ENCODE measurements at regions not wholly inside any gene's neighbourhood (a gene's known extent, or its start where the extent isn't known, plus 50 kb on each side); places are given as distances from the start of the nearest gene placed in this dataset.

DNA sequence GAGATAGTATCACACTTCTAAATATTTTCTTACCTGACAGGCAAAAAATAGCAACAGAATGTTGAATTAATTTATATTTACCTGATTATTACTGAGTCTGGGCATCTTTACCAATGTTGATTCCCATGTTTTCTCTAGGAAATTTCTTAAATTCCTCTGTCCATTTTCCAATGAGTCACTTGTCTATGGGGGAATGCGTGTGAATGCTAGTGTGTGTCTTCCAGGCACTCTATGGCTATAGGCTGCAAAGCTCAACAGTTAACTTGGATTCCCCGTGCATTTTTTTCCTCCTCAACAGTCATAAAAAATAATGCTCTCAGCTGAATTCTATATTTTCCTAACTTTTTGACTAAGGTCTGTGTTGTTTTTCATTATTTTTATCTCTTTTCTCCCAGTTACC is 1385.8 kb upstream of the FLRT2 start:
- POLR2A ChIA-PET: no interaction called here
- DNase-seq (no peak), ATAC-seq (replicated peaks in 1 of 4) (no peak)
- Mint-ChIP-seq H3K36me3 (no peaks in the 10 kb centered on the region), H3K27ac (no peak overlapping the region), H3K9me3 (peaks cover 10 to 21% (median 12%) of the 10 kb centered on the region in 3 donors), H3K4me3 (no peak overlapping the region), H3K27me3 (no peaks in the 10 kb centered on the region), H3K4me1 (no peaks in the 10 kb centered on the region)
- WGBS (ENCODE audit: insufficient coverage): no CpG with 5 or more reads among the region's 2 CpGs
- H3K27me3 ChIP-seq (replicated peaks in 1 of 2; ENCODE audit: control insufficient read depth in 2 of 2, extremely low read depth in 1 of 2, insufficient read depth in 2 of 2, low read length in 1 of 2): no peaks in the 10 kb centered on the region
- no peaks in the 10 kb centered on the region for H3K4me1 ChIP-seq (ENCODE audit: control insufficient read depth in 1 of 2, extremely low read depth in 1 of 2, insufficient read depth in 2 of 2, low read length in 2 of 2)
- no peak overlapping the region for H3K27ac ChIP-seq (ENCODE audit: low read length)
- no peaks in the 10 kb centered on the region for H3K36me3 ChIP-seq (ENCODE audit: control insufficient read depth in 2 of 2, extremely low read depth in 1 of 2, insufficient read depth in 1 of 2, low read length in 1 of 2)
- CTCF ChIA-PET: no interaction called here
- no peak overlapping the region for H3K4me3 ChIP-seq (ENCODE audit: control insufficient read depth in 1 of 2, extremely low read depth in 1 of 2, low read length in 1 of 2)
- no peaks in the 10 kb centered on the region for H3K9me3 ChIP-seq

DNA sequence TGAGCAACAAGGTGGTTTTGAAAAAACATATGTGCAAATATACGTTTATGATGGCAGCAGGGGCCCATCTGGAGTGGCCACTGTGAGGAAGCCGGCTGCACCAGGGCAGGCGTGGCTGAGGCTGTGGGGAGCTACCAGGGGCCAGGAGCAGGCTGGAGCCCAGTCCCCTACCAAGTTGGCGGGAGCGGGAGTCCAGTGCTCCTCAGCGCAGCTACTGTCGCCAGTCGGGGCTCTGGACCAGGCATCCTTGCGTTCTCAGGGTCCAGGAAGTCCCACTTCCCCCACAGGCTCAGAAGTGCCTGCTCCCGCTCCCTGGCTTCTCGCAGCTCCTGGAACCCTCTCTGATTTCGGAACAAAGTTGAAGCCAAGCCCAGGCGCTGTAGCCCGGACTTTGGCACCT is 1377.5 kb upstream of the FLRT2 start:
- Histone ChIP-seq H3K4me3 (ENCODE audit: control insufficient read depth in 1 of 2, extremely low read depth in 1 of 2, low read length in 1 of 2) (no peak overlapping the region), H3K4me1 (ENCODE audit: control insufficient read depth in 1 of 2, extremely low read depth in 1 of 2, insufficient read depth in 2 of 2, low read length in 2 of 2) (no peaks in the 10 kb centered on the region), H3K9me3 (no peaks in the 10 kb centered on the region), H3K27ac (ENCODE audit: low read length) (no peak overlapping the region), H3K36me3 (ENCODE audit: control insufficient read depth in 2 of 2, extremely low read depth in 1 of 2, insufficient read depth in 1 of 2, low read length in 1 of 2) (no peaks in the 10 kb centered on the region), H3K27me3 (replicated peaks in 1 of 2; ENCODE audit: control insufficient read depth in 2 of 2, extremely low read depth in 1 of 2, insufficient read depth in 2 of 2, low read length in 1 of 2) (no peaks in the 10 kb centered on the region)
- CTCF ChIA-PET: no interaction called here
- WGBS (ENCODE audit: insufficient coverage): 90% methylated on average over 7 of the region's 14 CpGs
- Mint-ChIP-seq H3K4me3 (no peak overlapping the region), H3K4me1 (no peaks in the 10 kb centered on the region), H3K36me3 (no peaks in the 10 kb centered on the region), H3K9me3 (peaks cover 21 to 31% (median 23%) of the 10 kb centered on the region in 3 donors), H3K27ac (no peak overlapping the region), H3K27me3 (no peaks in the 10 kb centered on the region)
- POLR2A ChIA-PET: no interaction called here
- no peak for ATAC-seq (replicated peaks in 1 of 4)
- DNase-seq: no peak

DNA sequence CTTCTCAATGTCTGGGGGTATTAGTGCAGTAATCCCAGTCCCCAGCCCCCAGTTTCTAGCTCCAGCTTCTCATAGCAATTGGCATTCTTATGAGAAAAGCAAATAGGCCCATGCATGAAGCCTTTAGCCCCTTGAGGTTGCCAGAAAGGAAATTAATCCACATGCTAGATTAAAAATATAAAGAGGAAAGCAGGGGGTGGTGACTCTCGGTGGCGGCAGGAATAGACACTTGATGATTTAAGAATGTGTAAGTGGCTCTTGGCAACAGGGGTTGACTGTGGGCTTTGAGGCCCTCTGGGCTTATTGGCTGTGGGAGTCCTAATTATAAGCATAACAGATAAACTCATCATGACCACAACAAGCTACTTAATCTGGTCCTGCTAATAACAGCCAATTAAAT is 1367.3 kb upstream of the FLRT2 start:
- no peaks in the 10 kb centered on the region for H3K36me3 Mint-ChIP-seq
- Histone ChIP-seq H3K4me1 (ENCODE audit: control insufficient read depth in 1 of 2, extremely low read depth in 1 of 2, insufficient read depth in 2 of 2, low read length in 2 of 2) (no peaks in the 10 kb centered on the region), H3K4me3 (ENCODE audit: control insufficient read depth in 1 of 2, extremely low read depth in 1 of 2, low read length in 1 of 2) (no peak overlapping the region), H3K27ac (ENCODE audit: low read length) (no peak overlapping the region), H3K36me3 (ENCODE audit: control insufficient read depth in 2 of 2, extremely low read depth in 1 of 2, insufficient read depth in 1 of 2, low read length in 1 of 2) (no peaks in the 10 kb centered on the region), H3K9me3 (no peaks in the 10 kb centered on the region), H3K27me3 (replicated peaks in 1 of 2; ENCODE audit: control insufficient read depth in 2 of 2, extremely low read depth in 1 of 2, insufficient read depth in 2 of 2, low read length in 1 of 2) (no peaks in the 10 kb centered on the region)
- POLR2A ChIA-PET: no interaction called here
- H3K4me3 Mint-ChIP-seq: no peak overlapping the region
- no peak overlapping the region for H3K27ac Mint-ChIP-seq
- H3K4me1 Mint-ChIP-seq: no peaks in the 10 kb centered on the region
- H3K27me3 Mint-ChIP-seq: no peaks in the 10 kb centered on the region
- DNase-seq: no peak
- no peak for ATAC-seq (replicated peaks in 1 of 4)
- CTCF ChIA-PET: no interaction called here
- no CpG with 5 or more reads among the region's 2 CpGs for WGBS (ENCODE audit: insufficient coverage)
- peaks cover 0 to 11% (median 4%) of the 10 kb centered on the region in 3 donors for H3K9me3 Mint-ChIP-seq

DNA sequence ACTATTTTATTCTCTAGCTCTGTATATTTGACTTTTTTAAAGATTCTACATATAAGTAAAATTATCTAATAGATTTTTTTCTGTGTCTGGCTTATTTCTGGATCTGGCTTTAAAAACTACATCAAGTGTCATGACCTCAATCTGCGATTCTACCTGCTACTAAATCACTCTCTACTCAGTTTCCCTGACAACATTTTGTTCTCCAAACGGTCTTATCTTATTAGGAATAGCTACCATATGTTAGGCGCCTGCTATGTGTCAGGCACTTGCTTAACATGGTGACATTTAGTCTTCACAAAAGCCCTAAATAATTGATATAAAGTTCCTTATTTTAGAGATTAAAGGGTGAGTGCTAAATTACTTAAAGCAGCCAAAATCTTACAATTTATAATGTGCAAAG is 1362.9 kb upstream of the FLRT2 start:
- Mint-ChIP-seq H3K9me3 (peaks cover 6 to 15% (median 14%) of the 10 kb centered on the region in 3 donors), H3K27me3 (no peaks in the 10 kb centered on the region), H3K36me3 (no peaks in the 10 kb centered on the region), H3K4me1 (no peaks in the 10 kb centered on the region), H3K4me3 (no peak overlapping the region), H3K27ac (no peak overlapping the region)
- no peak for ATAC-seq (replicated peaks in 1 of 4)
- POLR2A ChIA-PET: no interaction called here
- Histone ChIP-seq H3K4me1 (ENCODE audit: control insufficient read depth in 1 of 2, extremely low read depth in 1 of 2, insufficient read depth in 2 of 2, low read length in 2 of 2) (no peaks in the 10 kb centered on the region), H3K4me3 (ENCODE audit: control insufficient read depth in 1 of 2, extremely low read depth in 1 of 2, low read length in 1 of 2) (no peak overlapping the region), H3K27ac (ENCODE audit: low read length) (no peak overlapping the region), H3K27me3 (replicated peaks in 1 of 2; ENCODE audit: control insufficient read depth in 2 of 2, extremely low read depth in 1 of 2, insufficient read depth in 2 of 2, low read length in 1 of 2) (no peaks in the 10 kb centered on the region), H3K36me3 (ENCODE audit: control insufficient read depth in 2 of 2, extremely low read depth in 1 of 2, insufficient read depth in 1 of 2, low read length in 1 of 2) (no peaks in the 10 kb centered on the region), H3K9me3 (no peaks in the 10 kb centered on the region)
- CTCF ChIA-PET: no interaction called here
- DNase-seq: no peak
- WGBS (ENCODE audit: insufficient coverage): 100% methylated on average over 1 of the region's 3 CpGs

DNA sequence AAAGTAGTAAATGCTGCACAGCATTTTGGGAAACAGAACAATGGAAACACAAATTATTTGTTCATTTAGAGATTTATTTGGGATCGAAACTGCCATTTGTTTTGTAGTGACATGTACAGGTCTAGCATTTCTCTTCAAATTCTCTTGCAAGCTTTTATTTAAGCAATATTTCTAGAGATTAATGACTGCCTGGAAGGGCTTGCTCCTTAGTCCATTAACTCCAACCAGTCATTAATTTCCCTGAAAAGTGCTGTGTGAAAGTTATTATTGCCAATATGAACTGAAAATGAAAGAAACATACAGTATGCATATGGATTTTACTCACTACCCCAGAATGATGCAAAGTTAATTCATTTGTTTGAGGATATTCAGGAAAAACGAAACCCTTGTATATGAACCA is 1349.6 kb upstream of the FLRT2 start:
- Mint-ChIP-seq H3K36me3 (no peaks in the 10 kb centered on the region), H3K4me1 (no peaks in the 10 kb centered on the region), H3K4me3 (no peak overlapping the region), H3K27me3 (no peaks in the 10 kb centered on the region), H3K27ac (no peak overlapping the region), H3K9me3 (peaks cover 14 to 22% (median 20%) of the 10 kb centered on the region in 3 donors)
- POLR2A ChIA-PET: no interaction called here
- H3K36me3 ChIP-seq (ENCODE audit: control insufficient read depth in 2 of 2, extremely low read depth in 1 of 2, insufficient read depth in 1 of 2, low read length in 1 of 2): no peaks in the 10 kb centered on the region
- H3K27me3 ChIP-seq (replicated peaks in 1 of 2; ENCODE audit: control insufficient read depth in 2 of 2, extremely low read depth in 1 of 2, insufficient read depth in 2 of 2, low read length in 1 of 2): no peaks in the 10 kb centered on the region
- DNase-seq: no peak
- H3K27ac ChIP-seq (ENCODE audit: low read length): no peak overlapping the region
- no peaks in the 10 kb centered on the region for H3K9me3 ChIP-seq
- WGBS (ENCODE audit: insufficient coverage): no CpG with 5 or more reads among the region's 2 CpGs
- no peak overlapping the region for H3K4me3 ChIP-seq (ENCODE audit: control insufficient read depth in 1 of 2, extremely low read depth in 1 of 2, low read length in 1 of 2)
- H3K4me1 ChIP-seq (ENCODE audit: control insufficient read depth in 1 of 2, extremely low read depth in 1 of 2, insufficient read depth in 2 of 2, low read length in 2 of 2): no peaks in the 10 kb centered on the region
- CTCF ChIA-PET: no interaction called here
- no peak for ATAC-seq (replicated peaks in 1 of 4)

DNA sequence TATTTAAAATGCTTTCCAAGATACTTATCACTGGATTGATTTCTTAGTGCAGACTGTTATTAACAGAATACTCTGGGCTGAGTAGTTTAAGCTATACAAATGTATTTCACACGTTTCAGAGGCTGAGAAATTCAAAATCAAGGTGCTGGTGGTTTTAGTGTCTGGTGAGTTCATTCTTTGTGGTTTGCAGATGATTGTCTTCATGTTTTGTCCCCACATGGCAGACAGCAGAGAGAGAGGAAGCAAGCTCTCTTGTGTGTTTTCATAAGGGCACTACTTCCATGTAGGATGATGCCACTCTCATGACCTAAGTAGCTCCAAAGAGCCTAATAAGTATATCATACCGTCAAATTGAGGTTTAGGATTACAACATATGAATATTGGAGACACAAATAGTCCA is 1348.9 kb upstream of the FLRT2 start:
- Mint-ChIP-seq H3K4me1 (no peaks in the 10 kb centered on the region), H3K9me3 (peaks cover 18 to 22% (median 19%) of the 10 kb centered on the region in 3 donors), H3K27ac (no peak overlapping the region), H3K27me3 (no peaks in the 10 kb centered on the region), H3K4me3 (no peak overlapping the region), H3K36me3 (no peaks in the 10 kb centered on the region)
- ATAC-seq (replicated peaks in 1 of 4) (no peak), DNase-seq (no peak)
- H3K4me1 ChIP-seq (ENCODE audit: control insufficient read depth in 1 of 2, extremely low read depth in 1 of 2, insufficient read depth in 2 of 2, low read length in 2 of 2): no peaks in the 10 kb centered on the region
- WGBS (ENCODE audit: insufficient coverage): no CpG with 5 or more reads among the region's 2 CpGs
- ChIA-PET POLR2A (no interaction called here), CTCF (no interaction called here)
- no peaks in the 10 kb centered on the region for H3K9me3 ChIP-seq
- no peak overlapping the region for H3K4me3 ChIP-seq (ENCODE audit: control insufficient read depth in 1 of 2, extremely low read depth in 1 of 2, low read length in 1 of 2)
- H3K27ac ChIP-seq (ENCODE audit: low read length): no peak overlapping the region
- no peaks in the 10 kb centered on the region for H3K27me3 ChIP-seq (replicated peaks in 1 of 2; ENCODE audit: control insufficient read depth in 2 of 2, extremely low read depth in 1 of 2, insufficient read depth in 2 of 2, low read length in 1 of 2)
- H3K36me3 ChIP-seq (ENCODE audit: control insufficient read depth in 2 of 2, extremely low read depth in 1 of 2, insufficient read depth in 1 of 2, low read length in 1 of 2): no peaks in the 10 kb centered on the region

DNA sequence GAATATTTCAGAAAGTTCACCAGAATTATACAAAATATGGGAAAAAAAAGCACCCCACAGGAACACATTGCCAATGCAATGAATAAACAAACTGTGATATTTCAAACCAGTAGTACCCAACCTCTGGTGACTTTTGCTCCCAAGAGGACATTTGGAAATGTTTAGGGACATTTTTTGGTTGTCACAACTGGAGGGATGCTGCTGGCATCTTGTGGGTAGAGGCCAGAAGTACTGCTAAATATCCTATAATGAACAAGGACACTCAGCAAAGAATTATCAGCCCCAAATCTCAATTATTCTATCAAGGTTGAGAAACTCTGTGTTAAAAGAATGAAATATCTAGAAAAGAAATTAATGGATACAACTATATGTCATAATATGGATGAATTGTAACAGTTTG is 1334.4 kb upstream of the FLRT2 start:
- no peak overlapping the region for H3K27ac Mint-ChIP-seq
- no peak for DNase-seq
- CTCF ChIA-PET: no interaction called here

More for the DNA sequence above, 1334.4 kb upstream of the FLRT2 start:
- Histone ChIP-seq H3K27me3 (replicated peaks in 1 of 2; ENCODE audit: control insufficient read depth in 2 of 2, extremely low read depth in 1 of 2, insufficient read depth in 2 of 2, low read length in 1 of 2) (no peaks in the 10 kb centered on the region), H3K27ac (ENCODE audit: low read length) (no peak overlapping the region), H3K4me1 (ENCODE audit: control insufficient read depth in 1 of 2, extremely low read depth in 1 of 2, insufficient read depth in 2 of 2, low read length in 2 of 2) (no peaks in the 10 kb centered on the region), H3K4me3 (ENCODE audit: control insufficient read depth in 1 of 2, extremely low read depth in 1 of 2, low read length in 1 of 2) (no peak overlapping the region), H3K9me3 (no peaks in the 10 kb centered on the region), H3K36me3 (ENCODE audit: control insufficient read depth in 2 of 2, extremely low read depth in 1 of 2, insufficient read depth in 1 of 2, low read length in 1 of 2) (no peaks in the 10 kb centered on the region)
- ATAC-seq (replicated peaks in 1 of 4): no peak
- H3K36me3 Mint-ChIP-seq: no peaks in the 10 kb centered on the region
- POLR2A ChIA-PET: no interaction called here
- H3K4me1 Mint-ChIP-seq: no peaks in the 10 kb centered on the region
- H3K27me3 Mint-ChIP-seq: no peaks in the 10 kb centered on the region
- H3K9me3 Mint-ChIP-seq: peaks cover 13 to 30% (median 24%) of the 10 kb centered on the region in 3 donors
- H3K4me3 Mint-ChIP-seq: no peak overlapping the region
